Muscle layer of colon (tissue), 2 donors: ENCODE measurements at regions not wholly inside any gene's neighbourhood (a gene's known extent, or its start where the extent isn't known, plus 50 kb on each side); places are given as distances from the start of the nearest gene placed in this dataset.
A peak's percentile ranks its signal among the peaks of the same experiment; 100 is the strongest.

Experiments
- H3K27ac ChIP-seq: one replicate; pipeline ENCODE4 v1.7.0; 2013; ENCODE audit warnings: low read depth, mild to moderate bottlenecking, low read length, moderate library complexity
- H3K27me3 ChIP-seq, 2 donors: one replicate each; pipeline ENCODE4 v1.7.0; 2013; ENCODE audit warnings: low read length in 2 of 2, mild to moderate bottlenecking in 2 of 2; ENCODE audit not compliant: insufficient read depth in 2 of 2, control insufficient read depth in 1 of 2
- H3K36me3 ChIP-seq: one replicate; pipeline ENCODE4 v1.7.0; 2013; ENCODE audit warnings: mild to moderate bottlenecking, low read length; ENCODE audit not compliant: insufficient read depth
- H3K4me1 ChIP-seq: one replicate; pipeline ENCODE4 v1.7.0; 2013; ENCODE audit warnings: mild to moderate bottlenecking, low read length; ENCODE audit not compliant: insufficient read depth
- H3K4me3 ChIP-seq, 2 donors: one replicate each; pipeline ENCODE4 v1.7.0; 2013; ENCODE audit warnings: low read length in 2 of 2, low read depth in 1 of 2, mild to moderate bottlenecking in 1 of 2, moderate library complexity in 1 of 2
- H3K9ac ChIP-seq: one replicate; pipeline ENCODE4 v1.7.0; 2013; ENCODE audit warnings: low read length
- H3K9me3 ChIP-seq: one replicate; pipeline ENCODE4 v1.7.0; 2013; ENCODE audit warnings: mild to moderate bottlenecking, low read length
- donor health status: abdominal sarcoma.
- donor health status: Adenocarcinoma of cecum.

- Histone ChIP-seq H3K9ac (no peak overlapping the region), H3K9me3 (no peaks in the 10 kb centered on the region), H3K4me1 (peaks cover 10% of the 10 kb centered on the region), H3K36me3 (no peaks in the 10 kb centered on the region), H3K27me3 (no peaks in the 10 kb centered on the region), H3K4me3 (no peak overlapping the region), H3K27ac (no peak overlapping the region)
Observed at GRCh38 chr3:66574091-66574490, 73.3 kb upstream of the LRIG1 start.

GRCh38 chr3:66577426-66578203 lies 76.8 kb upstream of the LRIG1 start:
- H3K36me3 ChIP-seq = no peaks in the 10 kb centered on the region
- no peak overlapping the region for H3K27ac ChIP-seq
- H3K4me3 ChIP-seq = no peak overlapping the region
- no peaks in the 10 kb centered on the region for H3K9me3 ChIP-seq
- H3K4me1 ChIP-seq = peaks cover 10% of the 10 kb centered on the region
- H3K27me3 ChIP-seq = no peaks in the 10 kb centered on the region
- no peak overlapping the region for H3K9ac ChIP-seq

GRCh38 chr3:66581256-66581655 lies 80.4 kb upstream of the LRIG1 start:
- Histone ChIP-seq H3K9ac (no peak overlapping the region), H3K4me1 (peaks cover 20% of the 10 kb centered on the region)

GRCh38 chr3:66582721-66583423 lies 82.0 kb upstream of the LRIG1 start:
- Histone ChIP-seq H3K27me3 (no peaks in the 10 kb centered on the region), H3K9ac (no peak overlapping the region), H3K27ac (no peak overlapping the region)

More at GRCh38 chr3:66581256-66581655, 80.4 kb upstream of the LRIG1 start:
- Histone ChIP-seq H3K36me3 (no peaks in the 10 kb centered on the region), H3K27ac (no peak overlapping the region), H3K4me3 (no peak overlapping the region), H3K27me3 (no peaks in the 10 kb centered on the region), H3K9me3 (no peaks in the 10 kb centered on the region)

GRCh38 chr3:66583424-66584040 lies 82.7 kb upstream of the LRIG1 start:
- H3K4me3 ChIP-seq = peak overlapping the region in 1 of 2 donors; percentile 4
- H3K9me3 ChIP-seq = no peaks in the 10 kb centered on the region
- H3K9ac ChIP-seq = no peak overlapping the region
- H3K36me3 ChIP-seq = no peaks in the 10 kb centered on the region
- no peak overlapping the region for H3K27ac ChIP-seq
- H3K27me3 ChIP-seq = no peaks in the 10 kb centered on the region
- peaks cover 16% of the 10 kb centered on the region for H3K4me1 ChIP-seq

More at GRCh38 chr3:66582721-66583423, 82.0 kb upstream of the LRIG1 start:
- H3K9me3 ChIP-seq = no peaks in the 10 kb centered on the region
- no peaks in the 10 kb centered on the region for H3K36me3 ChIP-seq
- H3K4me1 ChIP-seq = peaks cover 16% of the 10 kb centered on the region
- peak overlapping the region in 1 of 2 donors; percentile 4 for H3K4me3 ChIP-seq

- Histone ChIP-seq H3K9ac (no peak overlapping the region), H3K27me3 (no peaks in the 10 kb centered on the region), H3K9me3 (no peaks in the 10 kb centered on the region), H3K27ac (no peak overlapping the region), H3K36me3 (no peaks in the 10 kb centered on the region), H3K4me1 (peaks cover 16% of the 10 kb centered on the region), H3K4me3 (no peak overlapping the region)
Observed at GRCh38 chr3:66585520-66586095, 84.8 kb upstream of the LRIG1 start.

GRCh38 chr3:66586853-66587252 lies 86.0 kb upstream of the LRIG1 start:
- Histone ChIP-seq H3K36me3 (no peaks in the 10 kb centered on the region), H3K4me3 (no peak overlapping the region), H3K9me3 (no peaks in the 10 kb centered on the region), H3K27me3 (no peaks in the 10 kb centered on the region), H3K27ac (no peak overlapping the region), H3K9ac (no peak overlapping the region), H3K4me1 (peaks cover 16% of the 10 kb centered on the region)

- no peaks in the 10 kb centered on the region for H3K9me3 ChIP-seq
Observed at GRCh38 chr3:66588340-66588847, 87.6 kb upstream of the LRIG1 start.

GRCh38 chr3:66592016-66592761 lies 91.4 kb upstream of the LRIG1 start:
- Histone ChIP-seq H3K27ac (no peak overlapping the region), H3K4me1 (no peaks in the 10 kb centered on the region), H3K27me3 (no peaks in the 10 kb centered on the region), H3K4me3 (no peak overlapping the region), H3K36me3 (no peaks in the 10 kb centered on the region), H3K9ac (no peak overlapping the region), H3K9me3 (no peaks in the 10 kb centered on the region)

More at GRCh38 chr3:66588340-66588847, 87.6 kb upstream of the LRIG1 start:
- no peak overlapping the region for H3K27ac ChIP-seq
- no peak overlapping the region for H3K4me3 ChIP-seq
- no peaks in the 10 kb centered on the region for H3K27me3 ChIP-seq
- no peak overlapping the region for H3K9ac ChIP-seq
- peaks cover 3% of the 10 kb centered on the region for H3K4me1 ChIP-seq
- no peaks in the 10 kb centered on the region for H3K36me3 ChIP-seq

- Histone ChIP-seq H3K4me3 (no peak overlapping the region), H3K36me3 (no peaks in the 10 kb centered on the region), H3K4me1 (no peaks in the 10 kb centered on the region), H3K27ac (no peak overlapping the region), H3K9ac (no peak overlapping the region), H3K27me3 (no peaks in the 10 kb centered on the region), H3K9me3 (no peaks in the 10 kb centered on the region)
Observed at GRCh38 chr3:66592927-66593625, 92.3 kb upstream of the LRIG1 start.
